Lung (tissue), 11 donors: ENCODE measurements at regions not wholly inside any gene's neighbourhood (a gene's known extent, or its start where the extent isn't known, plus 50 kb on each side); places are given as distances from the start of the nearest gene placed in this dataset.

ENCODE experiments used
- ATAC-seq: fragments of 200-7000 bp; cut with Tn5 transposase; one replicate; pipeline ENCODE4 v1.9.1; 2020; ENCODE audit warnings: moderate number of reproducible peaks; ENCODE audit not compliant: insufficient read depth, low FRiP score
- DNase-seq, 3 donors: peaks; one replicate each; pipeline ENCODE4 v3.0.0-alpha.2; 2013 to 2017
- H3K27ac ChIP-seq, 2 donors: one replicate each; pipeline ENCODE4 v1.5.1; 2013; ENCODE audit warnings: mild to moderate bottlenecking in 2 of 2, moderate library complexity in 2 of 2, control low read depth in 1 of 2, inconsistent platforms in 1 of 2, low read depth in 1 of 2, low read length in 1 of 2
- H3K27me3 ChIP-seq, 3 donors: one replicate each; pipeline ENCODE4 v1.5.1; 2013; ENCODE audit warnings: low read length in 2 of 3; ENCODE audit not compliant: control insufficient read depth in 3 of 3, insufficient read depth in 3 of 3
- H3K36me3 ChIP-seq, 4 donors: one replicate each; pipeline ENCODE4 v1.5.1; 2013; ENCODE audit warnings: low read length in 4 of 4, mild to moderate bottlenecking in 1 of 4, moderate library complexity in 1 of 4; ENCODE audit not compliant: control insufficient read depth in 4 of 4, insufficient read depth in 4 of 4
- H3K4me1 ChIP-seq, 5 donors: one replicate each; pipeline ENCODE4 v1.5.1; 2013; ENCODE audit warnings: low read length in 5 of 5, mild to moderate bottlenecking in 2 of 5, moderate library complexity in 1 of 5; ENCODE audit not compliant: control insufficient read depth in 5 of 5, insufficient read depth in 5 of 5
- H3K4me3 ChIP-seq: one replicate; pipeline ENCODE4 v1.5.1; 2013; ENCODE audit warnings: mild to moderate bottlenecking, control low read depth, moderate library complexity
- H3K9ac ChIP-seq, 2 donors: one replicate each; pipeline ENCODE4 v1.5.1; 2013; ENCODE audit warnings: low read length in 2 of 2, control low read depth in 1 of 2; ENCODE audit not compliant: insufficient read depth in 1 of 2
- H3K9me3 ChIP-seq, 4 donors: one replicate each; pipeline ENCODE4 v1.5.1; 2013; ENCODE audit warnings: low read length in 3 of 4, mild to moderate bottlenecking in 1 of 4, moderate library complexity in 1 of 4; ENCODE audit not compliant: control insufficient read depth in 4 of 4, insufficient read depth in 3 of 4
- WGBS, 2 donors: extraction: QIAGEN DNeasy Blood & Tissue Kit; methylation state at CpG; one replicate each; pipeline ENCODE4 v1.1.7; 2013; 5-methylcytosine and 5-hydroxymethylcytosine counted together
- TF ChIP-seq, protein P1 (sequence below): IDR thresholded peaks from 2 replicates; pipeline ENCODE4 v1.5.1; 2012; ENCODE audit warnings: mild to moderate bottlenecking; ENCODE audit errors: control extremely low read depth, extremely low read depth
- donor health status: control.
- donor health status: control.
- donor health status: Bipolar disorder and iron deficiency.
- donor health status: healthy.
- donor health status: DM: yes; HTN: yes; CAD: no.

DNA sequence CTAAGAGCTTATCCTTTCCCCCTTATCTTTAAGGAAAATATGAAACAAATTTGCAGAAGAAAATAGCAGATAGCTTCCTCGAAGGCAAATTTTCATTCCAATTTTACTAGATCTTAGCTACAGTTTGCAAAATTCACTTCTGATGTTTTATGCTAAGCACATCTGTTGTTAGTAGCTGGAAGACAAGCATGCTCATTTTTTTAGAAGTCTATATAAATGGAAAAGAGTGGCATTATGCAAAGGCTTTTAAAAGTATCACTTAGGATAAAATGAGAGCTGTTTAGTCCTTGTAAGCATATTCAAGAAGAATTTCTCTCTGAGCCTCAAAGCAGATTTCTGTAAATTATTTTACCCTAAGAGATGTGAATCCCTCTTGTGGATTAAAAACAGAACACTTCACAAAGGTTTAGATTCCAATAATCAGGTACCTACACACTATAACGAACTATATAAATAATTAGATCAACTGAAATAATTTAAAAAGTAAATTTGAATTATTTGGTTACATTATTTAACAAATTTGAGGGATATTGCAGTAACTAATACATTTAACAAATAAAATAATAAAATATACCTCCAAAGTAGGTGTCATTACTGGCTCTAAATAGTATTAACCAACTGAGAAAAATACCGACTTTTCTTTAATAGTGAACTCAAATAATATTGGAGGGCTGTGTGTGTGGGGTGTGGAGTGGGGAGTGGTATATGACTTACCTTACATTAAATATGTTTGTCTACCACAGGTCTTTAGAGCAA lies 307.1 kb downstream of the SEMA3D start:
- WGBS, 2 donors: 76 to 79% methylated on average over 3 of the region's 3 CpGs
- Histone ChIP-seq H3K4me1 (no peaks in the 10 kb centered on the region), H3K36me3 (no peaks in the 10 kb centered on the region), H3K27me3 (no peaks in the 10 kb centered on the region), H3K4me3 (no peak overlapping the region), H3K9me3 (peaks cover 0 to 2% (median 0%) of the 10 kb centered on the region in 4 donors), H3K27ac (no peak overlapping the region), H3K9ac (no peak overlapping the region)
- DNase-seq (no peak), ATAC-seq (no peak)
- TF ChIP-seq, protein P1, sequence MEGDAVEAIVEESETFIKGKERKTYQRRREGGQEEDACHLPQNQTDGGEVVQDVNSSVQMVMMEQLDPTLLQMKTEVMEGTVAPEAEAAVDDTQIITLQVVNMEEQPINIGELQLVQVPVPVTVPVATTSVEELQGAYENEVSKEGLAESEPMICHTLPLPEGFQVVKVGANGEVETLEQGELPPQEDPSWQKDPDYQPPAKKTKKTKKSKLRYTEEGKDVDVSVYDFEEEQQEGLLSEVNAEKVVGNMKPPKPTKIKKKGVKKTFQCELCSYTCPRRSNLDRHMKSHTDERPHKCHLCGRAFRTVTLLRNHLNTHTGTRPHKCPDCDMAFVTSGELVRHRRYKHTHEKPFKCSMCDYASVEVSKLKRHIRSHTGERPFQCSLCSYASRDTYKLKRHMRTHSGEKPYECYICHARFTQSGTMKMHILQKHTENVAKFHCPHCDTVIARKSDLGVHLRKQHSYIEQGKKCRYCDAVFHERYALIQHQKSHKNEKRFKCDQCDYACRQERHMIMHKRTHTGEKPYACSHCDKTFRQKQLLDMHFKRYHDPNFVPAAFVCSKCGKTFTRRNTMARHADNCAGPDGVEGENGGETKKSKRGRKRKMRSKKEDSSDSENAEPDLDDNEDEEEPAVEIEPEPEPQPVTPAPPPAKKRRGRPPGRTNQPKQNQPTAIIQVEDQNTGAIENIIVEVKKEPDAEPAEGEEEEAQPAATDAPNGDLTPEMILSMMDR: no peak

DNA sequence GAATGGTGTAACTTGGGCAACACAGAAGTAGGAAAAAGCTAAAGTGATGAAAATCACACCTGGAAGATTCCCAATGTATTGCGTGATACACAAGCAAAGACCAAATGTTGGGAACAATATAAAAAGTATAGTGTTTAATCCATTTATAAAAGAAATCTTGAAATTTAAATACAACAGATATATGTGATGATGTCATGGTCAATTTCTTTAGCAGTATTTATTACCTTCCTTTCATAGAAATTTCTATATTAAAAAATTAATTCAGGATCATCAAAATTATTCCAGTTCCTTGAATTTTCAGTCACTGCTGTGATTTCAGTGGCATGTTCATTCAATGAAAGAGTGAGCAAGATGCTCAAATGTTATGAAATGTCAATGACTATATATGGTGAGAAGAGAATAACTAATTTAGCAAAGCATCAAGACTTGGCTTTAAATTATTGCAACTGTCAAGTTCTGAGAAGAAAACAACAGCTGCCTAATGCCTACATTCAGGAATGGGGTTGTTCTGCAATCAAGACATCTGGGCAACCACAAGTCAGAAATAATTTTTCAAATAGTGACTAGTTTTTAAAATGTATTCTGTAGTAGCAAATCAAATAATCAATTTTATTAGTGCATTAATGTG lies 308.8 kb downstream of the SEMA3D start:
- TF ChIP-seq, protein P1: no peak
- WGBS, 2 donors: 97 to 100% methylated on average over 1 of the region's 1 CpG

DNA sequence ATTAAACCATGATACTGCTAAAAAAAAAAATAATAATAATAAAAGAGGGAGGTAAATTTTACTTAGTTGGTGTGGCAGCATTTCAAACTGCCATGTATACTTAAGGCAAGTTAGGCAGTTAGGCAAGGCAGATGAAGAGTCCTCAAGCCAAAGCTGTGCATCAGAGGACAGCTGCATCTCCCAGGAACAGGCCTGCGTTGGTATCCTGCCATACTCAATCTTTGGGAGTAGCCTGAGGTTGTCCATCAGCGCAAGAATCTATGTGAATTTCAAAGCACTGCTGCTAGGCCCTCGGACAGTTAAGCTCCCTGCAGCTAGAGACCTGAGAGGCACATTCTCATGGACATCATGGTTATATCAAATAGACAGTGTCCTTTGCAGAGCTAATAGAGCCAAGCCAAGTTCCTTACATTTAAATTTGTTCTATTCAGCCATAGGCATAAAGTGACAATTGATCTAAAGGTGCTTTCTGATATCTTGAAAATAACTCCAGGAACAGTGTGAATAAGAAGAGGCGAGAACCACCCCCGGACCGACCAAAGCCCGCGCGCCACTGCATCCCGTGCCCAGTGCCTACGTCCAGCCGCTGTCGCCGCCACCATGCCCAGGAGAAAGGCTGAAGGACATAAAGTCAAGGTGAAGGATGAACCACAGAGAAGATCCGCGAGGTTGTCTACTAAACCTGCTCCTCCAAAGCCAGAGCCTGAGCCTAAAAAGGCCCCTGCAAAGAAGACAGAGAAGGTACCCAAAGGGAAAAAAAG lies 310.6 kb downstream of the SEMA3D start:
- no peak overlapping the region for H3K27ac ChIP-seq
- TF ChIP-seq, protein P1: no peak
- no peak overlapping the region for H3K4me3 ChIP-seq
- H3K27me3 ChIP-seq: no peaks in the 10 kb centered on the region
- no peaks in the 10 kb centered on the region for H3K4me1 ChIP-seq
- no peak overlapping the region for H3K9ac ChIP-seq
- H3K36me3 ChIP-seq: no peaks in the 10 kb centered on the region
- WGBS, 2 donors: 95 to 97% methylated on average over 16 of the region's 16 CpGs
- ATAC-seq: no peak
- DNase-seq: no peak
- peaks cover 0 to 2% (median 0%) of the 10 kb centered on the region in 4 donors for H3K9me3 ChIP-seq

More for the DNA sequence above, 308.8 kb downstream of the SEMA3D start:
- ATAC-seq: no peak
- no peaks in the 10 kb centered on the region for H3K36me3 ChIP-seq
- no peak for DNase-seq
- no peak overlapping the region for H3K9ac ChIP-seq
- no peaks in the 10 kb centered on the region for H3K27me3 ChIP-seq
- no peak overlapping the region for H3K4me3 ChIP-seq
- no peak overlapping the region for H3K27ac ChIP-seq
- no peaks in the 10 kb centered on the region for H3K4me1 ChIP-seq
- peaks cover 0 to 2% (median 0%) of the 10 kb centered on the region in 4 donors for H3K9me3 ChIP-seq
